OCI-LY7 (cell line): ENCODE measurements at regions not wholly inside any gene's neighbourhood (a gene's known extent, or its start where the extent isn't known, plus 50 kb on each side); places are given as distances from the start of the nearest gene placed in this dataset.

Experiments used
- CTCF ChIP-seq: fragments of 200-600 bp; sonication (generic); conservative IDR thresholded peaks from 2 replicates; pipeline ENCODE4 v1.5.1; 2014; ENCODE audit warnings: mild to moderate bottlenecking, antibody characterized with exemption, low read length, moderate library complexity, mixed read lengths
- EZH2phosphoT487 ChIP-seq: fragments of 200-600 bp; sonication (generic); IDR thresholded peaks from 2 replicates; pipeline ENCODE4 v1.6.1; 2018; ENCODE audit warnings: low read depth, borderline replicate concordance, mild to moderate bottlenecking, mixed run types, antibody characterized with exemption, low read length, moderate library complexity, mixed read lengths

- no peak for TF ChIP-seq CTCF
- no peak for TF ChIP-seq EZH2phosphoT487
These were observed 438.5 kb upstream of the TNC start for GRCh38 chr9:115556432-115556831.
